DOHH2 (cell line): ENCODE measurements at regions not wholly inside any gene's neighbourhood (a gene's known extent, or its start where the extent isn't known, plus 50 kb on each side); places are given as distances from the start of the nearest gene placed in this dataset.
"Not testable (repeated sequence)": the region's sequence is repeated elsewhere in the genome, so short reads cannot be mapped to it uniquely, and the experiment has no call there.

Source experiments
- H3F3A ChIP-seq: fragments of 200-600 bp; sonication (generic), shearing (Covaris generic); 2 replicates; pipeline ENCODE4 v1.6.0; 2016; ENCODE audit warnings: antibody characterized with exemption, mild to moderate bottlenecking; ENCODE audit not compliant: control insufficient read depth, insufficient read depth
- H3K27ac ChIP-seq: fragments of 200-600 bp; sonication (generic); 2 replicates; pipeline ENCODE4 v1.5.1; 2014; ENCODE audit warnings: low read depth, mild to moderate bottlenecking, low read length, moderate library complexity
- H3K27me3 ChIP-seq: fragments of 200-600 bp; sonication (generic); 2 replicates; pipeline ENCODE4 v1.6.1; 2014; ENCODE audit warnings: mild to moderate bottlenecking, low read length, mixed read lengths; ENCODE audit not compliant: control insufficient read depth
- H3K36me3 ChIP-seq: fragments of 200-600 bp; sonication (generic); 2 replicates; pipeline ENCODE4 v1.6.1; 2014; ENCODE audit warnings: mild to moderate bottlenecking, low read length, moderate library complexity, mixed read lengths; ENCODE audit not compliant: control insufficient read depth
- H3K4me1 ChIP-seq: fragments of 200-600 bp; sonication (generic); 2 replicates; pipeline ENCODE4 v1.6.1; 2014; ENCODE audit warnings: mild to moderate bottlenecking, low read length, mixed read lengths; ENCODE audit not compliant: control insufficient read depth
- H3K4me2 ChIP-seq: fragments of 200-600 bp; sonication (generic); 2 replicates; pipeline ENCODE4 v1.6.0; 2014; ENCODE audit warnings: mild to moderate bottlenecking, low read length, moderate library complexity
- H3K4me3 ChIP-seq: fragments of 200-600 bp; sonication (generic); 2 replicates; pipeline ENCODE4 v1.5.1; 2014; ENCODE audit warnings: mild to moderate bottlenecking, low read length, mixed read lengths
- H3K79me2 ChIP-seq: fragments of 200-600 bp; sonication (generic); 2 replicates; pipeline ENCODE4 v1.6.1; 2014; ENCODE audit warnings: mild to moderate bottlenecking, low read length, mixed read lengths; ENCODE audit not compliant: control insufficient read depth
- H3K9me2 ChIP-seq: fragments of 200-600 bp; sonication (generic); replicated peaks from 2 replicates; pipeline ENCODE4 v1.6.1; 2014; ENCODE audit warnings: mild to moderate bottlenecking, low read length, mixed read lengths; ENCODE audit not compliant: control insufficient read depth
- H3K9me3 ChIP-seq: fragments of 200-600 bp; sonication (generic); 2 replicates; pipeline ENCODE4 v1.6.1; 2014; ENCODE audit warnings: antibody characterized with exemption, low read length, mixed read lengths; ENCODE audit not compliant: control insufficient read depth, insufficient read depth
- H4K20me1 ChIP-seq: fragments of 200-600 bp; sonication (generic); 2 replicates; pipeline ENCODE4 v1.6.0; 2014; ENCODE audit warnings: low read depth, mild to moderate bottlenecking, antibody characterized with exemption, low read length, moderate library complexity; ENCODE audit not compliant: control insufficient read depth, insufficient read depth
- EZH2phosphoT487 ChIP-seq: fragments of 200-600 bp; sonication (generic); IDR thresholded peaks from 2 replicates; pipeline ENCODE4 v1.6.1; 2017; ENCODE audit warnings: borderline replicate concordance, mild to moderate bottlenecking, antibody characterized with exemption, low read length, moderate library complexity, mixed read lengths
- TF ChIP-seq, protein P1 (sequence below): fragments of 200-600 bp; sonication (generic); IDR thresholded peaks from one replicate; pipeline ENCODE4 v1.5.1; 2014; ENCODE audit warnings: antibody characterized with exemption, mild to moderate bottlenecking, low read depth, low read length; ENCODE audit not compliant: poor library complexity, severe bottlenecking

DNA sequence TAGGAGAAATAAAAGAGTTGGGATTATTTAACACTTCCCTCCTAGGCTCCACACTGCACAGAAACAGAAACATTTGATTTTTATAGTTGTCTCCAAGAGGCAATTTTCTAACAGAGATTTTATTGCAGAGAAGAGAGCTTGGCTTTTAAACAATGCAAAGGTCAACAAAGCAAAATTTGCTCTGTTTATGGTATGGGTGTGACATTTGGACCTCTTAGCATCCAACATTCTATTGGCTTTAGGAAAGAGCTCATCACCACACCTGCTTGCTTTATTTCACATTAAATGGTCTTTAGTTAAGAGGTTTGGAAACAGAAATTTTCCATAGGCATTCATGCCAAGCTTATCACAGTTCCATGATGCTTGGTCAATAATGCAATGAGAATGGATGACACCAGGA is 1520.7 kb downstream of the KHDRBS2 start:
- H3K4me3 ChIP-seq, H3K4me2 ChIP-seq, H3K79me2 ChIP-seq, H4K20me1 ChIP-seq, H3F3A ChIP-seq, H3K36me3 ChIP-seq, H3K9me2 ChIP-seq, H3K4me1 ChIP-seq, H3K27me3 ChIP-seq, H3K9me3 ChIP-seq, H3K27ac ChIP-seq: not testable (repeated sequence)

DNA sequence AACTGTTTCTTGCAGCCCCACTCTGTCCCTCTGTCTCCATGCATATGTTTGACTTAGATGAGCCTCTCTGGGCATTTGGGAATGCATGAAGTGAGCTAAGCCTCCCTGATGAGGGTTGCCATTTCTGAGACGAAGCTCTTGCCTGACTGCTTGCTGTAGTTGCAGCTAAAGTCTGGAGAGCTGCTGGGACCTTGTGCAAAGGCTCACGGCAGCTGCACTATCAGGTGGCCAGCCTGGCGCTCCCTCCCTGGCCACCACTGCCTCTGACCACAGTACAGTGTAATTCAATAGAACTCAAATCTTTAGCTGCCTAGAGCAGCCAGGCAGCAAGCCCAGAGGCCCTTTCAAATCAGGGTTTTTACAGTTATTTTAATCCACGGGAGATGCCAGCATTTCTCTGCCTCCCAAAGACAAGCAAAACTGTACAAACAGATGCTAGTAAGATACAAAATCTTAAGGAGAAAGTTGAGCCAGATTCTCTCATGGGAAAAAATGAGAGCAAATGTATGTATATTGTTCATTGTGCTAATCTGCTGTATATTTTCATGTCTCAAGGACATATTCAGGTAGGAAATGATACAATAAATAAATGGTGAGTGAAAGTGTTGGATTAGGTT is 1522.5 kb downstream of the KHDRBS2 start:
- H3K27ac ChIP-seq, H3K4me2 ChIP-seq, H3K79me2 ChIP-seq, H4K20me1 ChIP-seq, H3K27me3 ChIP-seq, H3K4me3 ChIP-seq, H3K36me3 ChIP-seq, H3K9me3 ChIP-seq, H3K9me2 ChIP-seq, H3F3A ChIP-seq, H3K4me1 ChIP-seq: not testable (repeated sequence)

DNA sequence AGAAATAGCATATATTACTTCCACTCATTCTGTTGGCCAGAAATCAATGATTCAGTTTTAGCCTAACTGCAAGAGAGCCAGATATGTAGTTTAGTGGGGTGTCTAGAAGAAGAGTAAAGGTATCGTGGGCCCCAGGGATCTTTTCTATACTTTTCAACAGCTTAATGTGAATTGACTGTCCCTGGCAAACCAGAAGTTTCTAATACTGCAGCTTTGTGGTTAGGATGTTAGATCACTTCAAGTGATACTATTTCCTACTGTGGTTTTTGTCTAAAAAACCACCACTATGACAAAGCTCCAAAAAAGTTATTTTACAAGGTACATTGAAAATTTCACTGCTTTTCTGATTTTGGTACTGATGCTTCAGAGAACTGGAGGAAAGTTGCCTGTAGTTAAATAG is 1525.1 kb downstream of the KHDRBS2 start:
- not testable (repeated sequence) for H3K27me3 ChIP-seq, H3K4me2 ChIP-seq, H3K36me3 ChIP-seq, H3K9me2 ChIP-seq, H3F3A ChIP-seq, H3K27ac ChIP-seq, H3K4me1 ChIP-seq, H3K4me3 ChIP-seq, H3K79me2 ChIP-seq, H4K20me1 ChIP-seq, H3K9me3 ChIP-seq

DNA sequence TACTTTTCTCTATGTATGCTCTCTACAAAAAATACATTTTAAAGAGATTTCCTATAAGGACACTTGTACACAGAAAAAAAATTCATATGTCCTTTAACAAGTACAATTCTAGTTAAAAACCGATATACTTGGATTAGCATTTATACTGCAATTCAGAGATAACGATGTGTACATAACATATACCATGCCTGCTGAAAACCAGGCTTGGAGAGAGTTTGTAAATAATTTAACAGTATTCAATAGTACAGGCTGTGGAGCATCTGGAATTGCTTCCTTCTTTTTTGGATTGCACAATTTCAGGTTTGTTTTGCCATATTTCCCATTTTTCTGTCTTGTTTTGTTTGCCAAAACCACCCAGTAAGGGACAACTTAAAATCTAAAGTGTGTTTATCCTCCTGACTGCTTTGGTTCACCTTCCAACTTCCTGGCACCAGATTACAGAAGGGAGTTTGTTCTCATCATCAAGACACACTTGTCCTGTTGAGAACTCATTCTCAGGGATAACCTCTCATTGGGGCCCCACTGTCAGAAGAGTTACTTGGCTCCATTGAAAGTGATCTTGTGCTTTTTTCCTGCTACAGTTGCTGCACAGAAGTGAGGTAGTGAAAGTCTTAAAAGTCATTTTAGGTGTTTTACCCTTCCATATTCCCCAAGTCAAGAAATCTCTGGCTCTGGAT is 1526.7 kb downstream of the KHDRBS2 start:
- H3K36me3 ChIP-seq, H3F3A ChIP-seq, H3K4me3 ChIP-seq, H3K4me1 ChIP-seq, H4K20me1 ChIP-seq, H3K4me2 ChIP-seq, H3K79me2 ChIP-seq, H3K27ac ChIP-seq, H3K27me3 ChIP-seq, H3K9me2 ChIP-seq, H3K9me3 ChIP-seq: not testable (repeated sequence)

DNA sequence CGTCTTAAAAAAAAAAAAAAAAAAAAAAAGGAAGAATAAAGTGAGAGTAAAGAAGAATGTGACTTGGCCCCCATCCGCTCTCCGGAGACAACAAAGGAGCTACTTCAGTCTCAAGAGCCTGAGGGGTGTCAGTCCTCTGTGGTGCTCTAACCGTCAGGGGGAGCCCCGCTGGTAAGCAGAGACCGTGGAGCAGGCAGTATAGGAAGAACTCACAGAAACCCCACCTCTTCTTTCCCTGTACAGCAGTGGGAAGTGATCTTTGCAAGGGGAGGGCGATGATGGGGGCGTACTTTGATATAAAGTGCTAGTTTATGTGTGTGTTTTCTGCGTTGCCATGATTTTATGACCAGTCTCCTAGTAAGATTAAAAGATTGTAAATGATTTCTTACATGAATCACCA is 1527.3 kb downstream of the KHDRBS2 start:
- H3F3A ChIP-seq, H3K9me3 ChIP-seq, H3K4me3 ChIP-seq, H3K27ac ChIP-seq, H3K27me3 ChIP-seq, H3K4me1 ChIP-seq, H3K4me2 ChIP-seq, H3K36me3 ChIP-seq, H3K79me2 ChIP-seq, H3K9me2 ChIP-seq, H4K20me1 ChIP-seq: not testable (repeated sequence)

DNA sequence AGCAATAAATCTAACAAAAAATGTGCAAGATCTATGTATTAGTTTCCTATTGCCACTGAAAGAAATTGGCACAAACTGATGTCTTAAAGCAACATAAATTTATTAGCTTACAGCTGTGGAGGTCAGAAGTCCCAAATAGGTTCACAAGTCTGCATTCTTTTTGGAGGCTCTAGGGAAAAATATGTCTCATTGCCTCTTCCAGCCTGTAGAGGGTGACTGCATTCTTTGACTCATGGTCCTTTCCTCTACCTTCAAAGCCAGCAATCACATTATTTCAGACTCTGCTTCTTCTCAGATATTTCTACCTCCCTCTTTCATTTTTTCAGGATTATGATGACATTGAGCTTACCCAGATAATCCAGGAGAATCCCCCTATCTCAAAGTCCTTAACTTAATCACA is 1531.1 kb downstream of the KHDRBS2 start:
- no peak overlapping the region for H3K27ac ChIP-seq
- no peak overlapping the region for H3K4me2 ChIP-seq
- no peaks in the 10 kb centered on the region for H3K79me2 ChIP-seq
- TF ChIP-seq EZH2phosphoT487: no peak
- TF ChIP-seq, protein P1, sequence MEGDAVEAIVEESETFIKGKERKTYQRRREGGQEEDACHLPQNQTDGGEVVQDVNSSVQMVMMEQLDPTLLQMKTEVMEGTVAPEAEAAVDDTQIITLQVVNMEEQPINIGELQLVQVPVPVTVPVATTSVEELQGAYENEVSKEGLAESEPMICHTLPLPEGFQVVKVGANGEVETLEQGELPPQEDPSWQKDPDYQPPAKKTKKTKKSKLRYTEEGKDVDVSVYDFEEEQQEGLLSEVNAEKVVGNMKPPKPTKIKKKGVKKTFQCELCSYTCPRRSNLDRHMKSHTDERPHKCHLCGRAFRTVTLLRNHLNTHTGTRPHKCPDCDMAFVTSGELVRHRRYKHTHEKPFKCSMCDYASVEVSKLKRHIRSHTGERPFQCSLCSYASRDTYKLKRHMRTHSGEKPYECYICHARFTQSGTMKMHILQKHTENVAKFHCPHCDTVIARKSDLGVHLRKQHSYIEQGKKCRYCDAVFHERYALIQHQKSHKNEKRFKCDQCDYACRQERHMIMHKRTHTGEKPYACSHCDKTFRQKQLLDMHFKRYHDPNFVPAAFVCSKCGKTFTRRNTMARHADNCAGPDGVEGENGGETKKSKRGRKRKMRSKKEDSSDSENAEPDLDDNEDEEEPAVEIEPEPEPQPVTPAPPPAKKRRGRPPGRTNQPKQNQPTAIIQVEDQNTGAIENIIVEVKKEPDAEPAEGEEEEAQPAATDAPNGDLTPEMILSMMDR: no peak
- H3K9me2 ChIP-seq: no peaks in the 10 kb centered on the region
- no peaks in the 10 kb centered on the region for H4K20me1 ChIP-seq
- no peaks in the 10 kb centered on the region for H3K9me3 ChIP-seq
- H3K4me1 ChIP-seq: no peaks in the 10 kb centered on the region
- H3K27me3 ChIP-seq: no peaks in the 10 kb centered on the region
- H3F3A ChIP-seq: no peaks in the 10 kb centered on the region
- no peak overlapping the region for H3K4me3 ChIP-seq
- H3K36me3 ChIP-seq: no peaks in the 10 kb centered on the region

DNA sequence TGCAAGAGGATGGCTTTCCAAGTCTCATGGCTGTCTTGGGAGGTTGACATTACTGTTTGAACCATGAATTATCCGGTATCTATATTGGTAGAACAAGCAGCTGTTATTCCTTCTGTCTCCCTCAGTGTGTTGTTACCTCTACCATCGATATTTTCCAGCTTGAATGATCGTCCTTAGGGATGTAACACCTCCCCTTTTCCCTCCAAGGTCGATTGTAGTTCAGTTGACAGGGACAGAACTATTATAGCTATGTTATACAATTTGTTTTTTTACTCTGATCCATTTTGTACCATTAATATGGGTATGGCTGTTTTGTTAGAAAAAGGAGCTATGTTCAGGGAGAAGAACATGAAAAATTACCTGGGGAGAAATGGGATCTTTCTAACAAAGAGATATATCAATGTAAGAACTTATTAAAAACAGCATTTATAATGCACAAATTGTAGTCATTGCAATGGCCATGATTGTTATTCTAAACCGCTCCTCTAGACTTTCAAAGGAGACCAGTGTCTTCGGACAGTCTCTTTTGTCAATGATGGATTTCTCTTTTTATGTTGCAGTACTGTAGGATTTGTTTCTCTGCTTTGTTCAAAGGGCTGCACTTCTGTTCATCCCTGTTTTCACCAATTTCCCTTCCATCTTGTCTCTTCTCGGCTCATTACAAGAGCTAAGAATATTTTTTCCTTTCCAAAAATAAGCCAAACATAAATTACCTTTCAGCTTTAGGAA is 1535.5 kb downstream of the KHDRBS2 start:
- not testable (repeated sequence) for H3K4me2 ChIP-seq, H3K4me1 ChIP-seq, H3K79me2 ChIP-seq, H3K9me3 ChIP-seq, H3K9me2 ChIP-seq, H3F3A ChIP-seq, H3K4me3 ChIP-seq, H3K27ac ChIP-seq, H4K20me1 ChIP-seq, H3K27me3 ChIP-seq, H3K36me3 ChIP-seq
